ENCODE measurements at regions not wholly inside any gene's neighbourhood (a gene's known extent, or its start where the extent isn't known, plus 50 kb on each side); places are given as distances from the start of the nearest gene placed in this dataset.

- DNase-seq (ENCODE audit: low spot score) = no peak
- TF ChIP-seq, protein P1, sequence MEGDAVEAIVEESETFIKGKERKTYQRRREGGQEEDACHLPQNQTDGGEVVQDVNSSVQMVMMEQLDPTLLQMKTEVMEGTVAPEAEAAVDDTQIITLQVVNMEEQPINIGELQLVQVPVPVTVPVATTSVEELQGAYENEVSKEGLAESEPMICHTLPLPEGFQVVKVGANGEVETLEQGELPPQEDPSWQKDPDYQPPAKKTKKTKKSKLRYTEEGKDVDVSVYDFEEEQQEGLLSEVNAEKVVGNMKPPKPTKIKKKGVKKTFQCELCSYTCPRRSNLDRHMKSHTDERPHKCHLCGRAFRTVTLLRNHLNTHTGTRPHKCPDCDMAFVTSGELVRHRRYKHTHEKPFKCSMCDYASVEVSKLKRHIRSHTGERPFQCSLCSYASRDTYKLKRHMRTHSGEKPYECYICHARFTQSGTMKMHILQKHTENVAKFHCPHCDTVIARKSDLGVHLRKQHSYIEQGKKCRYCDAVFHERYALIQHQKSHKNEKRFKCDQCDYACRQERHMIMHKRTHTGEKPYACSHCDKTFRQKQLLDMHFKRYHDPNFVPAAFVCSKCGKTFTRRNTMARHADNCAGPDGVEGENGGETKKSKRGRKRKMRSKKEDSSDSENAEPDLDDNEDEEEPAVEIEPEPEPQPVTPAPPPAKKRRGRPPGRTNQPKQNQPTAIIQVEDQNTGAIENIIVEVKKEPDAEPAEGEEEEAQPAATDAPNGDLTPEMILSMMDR (IDR thresholded peaks at IDR 0.05; ENCODE audit: extremely low read depth, missing control alignments) = no peak
Measured at GRCh38 chr17:14746822-14747602, 446.1 kb downstream of the HS3ST3B1 start.

GRCh38 chr17:14745541-14745940 lies 444.7 kb downstream of the HS3ST3B1 start:
- no peak for DNase-seq (ENCODE audit: low spot score)
- TF ChIP-seq, protein P1 (IDR thresholded peaks at IDR 0.05; ENCODE audit: extremely low read depth, missing control alignments) = no peak

DNA sequence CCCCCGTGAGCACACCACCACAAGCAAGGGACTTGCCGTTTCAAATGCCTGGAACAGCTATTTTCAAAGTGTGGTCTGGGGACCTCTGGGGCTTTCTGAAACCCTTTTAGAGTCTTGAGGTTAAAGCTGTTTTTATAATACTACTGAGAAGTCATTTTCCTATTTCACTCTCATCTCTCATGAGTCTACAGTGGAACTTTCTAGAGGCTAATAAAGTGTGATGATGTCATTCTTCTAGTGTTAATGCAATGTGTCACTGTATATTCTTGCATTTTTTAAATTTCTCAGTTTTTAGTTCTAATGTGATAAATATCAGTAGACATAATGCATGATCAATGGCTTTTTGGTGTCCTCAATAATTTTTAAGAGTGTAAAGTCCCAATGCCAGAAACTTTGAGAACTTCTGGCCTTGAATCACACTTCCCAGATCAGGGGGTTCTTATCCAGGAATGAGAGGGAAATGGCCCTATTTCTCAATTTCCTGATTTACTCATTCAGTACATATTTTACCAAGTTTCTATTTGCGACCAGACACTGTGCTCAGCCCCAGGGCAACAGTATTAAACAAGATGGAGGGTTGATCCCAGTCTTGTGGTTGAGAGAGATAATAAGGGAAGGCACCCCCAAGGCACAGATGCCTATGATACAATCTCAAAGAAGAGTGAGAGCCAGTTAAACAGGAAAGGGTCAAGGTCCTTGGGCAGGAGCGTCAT lies 444.0 kb downstream of the HS3ST3B1 start:
- peak; percentile 18 for DNase-seq (ENCODE audit: low spot score)

DNA sequence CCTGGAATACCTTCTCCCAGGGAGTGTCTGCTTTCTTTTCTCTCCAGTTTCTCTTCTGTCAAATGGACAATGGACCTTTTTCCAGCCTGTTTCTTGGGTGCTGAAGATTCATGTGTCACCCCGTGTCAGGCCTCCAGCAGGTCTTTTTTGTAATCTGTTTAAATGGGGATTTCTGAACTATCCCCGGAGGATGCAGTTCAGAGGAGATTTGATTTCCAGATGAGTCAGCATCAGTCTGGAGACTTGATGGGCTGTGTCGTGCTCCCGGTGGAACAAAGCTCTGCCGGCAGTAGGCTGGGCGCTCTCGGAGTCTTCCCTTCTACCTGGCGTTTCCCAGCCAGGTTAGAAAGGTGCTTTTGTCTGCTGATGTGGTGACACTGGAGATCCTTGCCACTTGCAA lies 440.6 kb downstream of the HS3ST3B1 start:
- DNase-seq (ENCODE audit: low spot score) = no peak
- TF ChIP-seq, protein P1 (IDR thresholded peaks at IDR 0.05; ENCODE audit: extremely low read depth, missing control alignments) = no peak

More for the DNA sequence above, 444.0 kb downstream of the HS3ST3B1 start:
- TF ChIP-seq, protein P1 (IDR thresholded peaks at IDR 0.05; ENCODE audit: extremely low read depth, missing control alignments) = no peak

GRCh38 chr17:14739656-14740431 lies 439.0 kb downstream of the HS3ST3B1 start:
- TF ChIP-seq, protein P1 (IDR thresholded peaks at IDR 0.05; ENCODE audit: extremely low read depth, missing control alignments) = no peak
- no peak for DNase-seq (ENCODE audit: low spot score)

DNA sequence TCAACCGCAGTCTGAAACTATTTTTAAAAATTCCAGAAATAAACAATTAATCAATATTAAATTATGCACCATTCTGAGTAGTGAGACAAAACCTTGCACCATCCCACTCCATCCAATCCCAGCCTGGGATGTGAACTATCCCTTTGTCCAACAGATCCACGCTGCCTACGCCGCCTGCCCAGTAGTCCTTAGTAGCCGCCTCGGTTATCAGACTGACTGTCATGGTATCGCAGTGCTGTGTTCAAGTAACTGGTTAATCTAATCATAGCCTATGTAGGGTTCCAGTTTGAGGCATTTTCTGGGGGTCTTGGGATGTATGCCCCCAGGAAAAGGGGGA lies 437.7 kb downstream of the HS3ST3B1 start:
- TF ChIP-seq, protein P1 (IDR thresholded peaks at IDR 0.05; ENCODE audit: extremely low read depth, missing control alignments) = no peak
- DNase-seq (ENCODE audit: low spot score) = no peak
